Astrocyte of the cerebellum (primary cell): ENCODE measurements at regions not wholly inside any gene's neighbourhood (a gene's known extent, or its start where the extent isn't known, plus 50 kb on each side); places are given as distances from the start of the nearest gene placed in this dataset.

Source experiments
- DNase-seq: peaks from one replicate; pipeline ENCODE4 v3.0.0-alpha.2; 2011; ENCODE audit warnings: low read depth
- H3K4me3 ChIP-seq: 2 replicates; pipeline ENCODE4 v1.5.1; 2011; ENCODE audit warnings: mild to moderate bottlenecking, low read depth, low read length, moderate library complexity
- CTCF ChIP-seq: IDR thresholded peaks from 2 replicates; pipeline ENCODE4 v1.5.1; 2012; ENCODE audit warnings: low read length, low read depth, moderate library complexity, mild to moderate bottlenecking; ENCODE audit errors: missing control alignments
- in situ Hi-C: cut with HindIII; loops from 2 replicates; pipeline ENCODE4 v1.10.0; 2017; ENCODE audit warnings: low sequenced_read_pairs

GRCh38 chr1:38677756-38678155 is 181.8 kb downstream of the RRAGC start:
- no peak overlapping the region for H3K4me3 ChIP-seq
- TF ChIP-seq CTCF = no peak
- in situ Hi-C loops = no loop called here
- no peak for DNase-seq

- H3K4me3 ChIP-seq = no peak overlapping the region
- no peak for DNase-seq
- in situ Hi-C loops = no loop called here
- no peak for TF ChIP-seq CTCF
Observed at GRCh38 chr1:38677311-38677710, 182.3 kb downstream of the RRAGC start.

GRCh38 chr1:38672692-38673091 is 186.9 kb downstream of the RRAGC start:
- TF ChIP-seq CTCF = no peak
- in situ Hi-C loops = no loop called here
- no peak overlapping the region for H3K4me3 ChIP-seq
- no peak for DNase-seq

- H3K4me3 ChIP-seq = no peak overlapping the region
- in situ Hi-C loops = no loop called here
- no peak for DNase-seq
- no peak for TF ChIP-seq CTCF
Observed at GRCh38 chr1:38671221-38671620, 188.4 kb downstream of the RRAGC start.

GRCh38 chr1:38670544-38671122 is 188.9 kb downstream of the RRAGC start:
- TF ChIP-seq CTCF = no peak
- no peak for DNase-seq
- in situ Hi-C loops = no loop called here
- H3K4me3 ChIP-seq = no peak overlapping the region

GRCh38 chr1:38667626-38668025 is 191.9 kb downstream of the RRAGC start:
- H3K4me3 ChIP-seq = no peak overlapping the region
- in situ Hi-C loops = no loop called here
- DNase-seq = no peak
- TF ChIP-seq CTCF = no peak

GRCh38 chr1:38662126-38662525 is 197.4 kb downstream of the RRAGC start:
- no peak overlapping the region for H3K4me3 ChIP-seq
- no peak for TF ChIP-seq CTCF
- DNase-seq = no peak
- in situ Hi-C loops = no loop called here
